SK-N-SH (cell line): ENCODE measurements at regions not wholly inside any gene's neighbourhood (a gene's known extent, or its start where the extent isn't known, plus 50 kb on each side); places are given as distances from the start of the nearest gene placed in this dataset.

Experiments used
- CTCF ChIA-PET: fragments of 300-600, 350-600 bp; formaldehyde crosslinking; extraction: SDS; loops from one replicate; lab custom pipeline; 2021; lab: Yijun Ruan, JAX
- POLR2A ChIA-PET: fragments of 350-600 bp; sonication (Branson Sonifier 250); formaldehyde crosslinking; extraction: SDS; loops from one replicate; lab custom pipeline; 2020; ENCODE audit warnings: antibody characterized with exemption, inconsistent platforms; lab: Yijun Ruan, JAX
- DNase-seq: peaks from one replicate; pipeline ENCODE4 v3.0.0; 2012
- H2AFZ ChIP-seq: fragments of 200-600 bp; sonication (generic); 2 replicates; pipeline ENCODE4 v1.8.1; 2016; ENCODE audit warnings: antibody characterized with exemption, mild to moderate bottlenecking, low read depth
- H3F3A ChIP-seq: fragments of 200-600 bp; sonication (generic); replicated peaks from 2 replicates; pipeline ENCODE3; 2016; ENCODE audit warnings: antibody characterized with exemption, mild to moderate bottlenecking; ENCODE audit not compliant: insufficient read depth
- H3K27ac ChIP-seq, 2 experiments: fragments of 200-500 bp in 1 of 2; fragments of 200-600 bp in 1 of 2; sonication (Bioruptor generic) in 1 of 2; sonication (generic), shearing (Covaris generic) in 1 of 2; 2 replicates each; pipeline versions ENCODE4 v1.5.1 to v1.6.1; 2014 to 2016; ENCODE audit warnings: low read depth in 2 of 2, inconsistent platforms in 1 of 2, low read length in 1 of 2, mild to moderate bottlenecking in 1 of 2, mixed read lengths in 1 of 2
- H3K27me3 ChIP-seq: fragments of 200-600 bp; sonication (generic), shearing (Covaris generic); 2 replicates; pipeline ENCODE4 v1.6.1; 2016; ENCODE audit warnings: mixed run types; ENCODE audit not compliant: insufficient read depth
- H3K36me3 ChIP-seq, 2 experiments: fragments of 200-500 bp in 1 of 2; fragments of 200-600 bp in 1 of 2; sonication (Bioruptor generic) in 1 of 2; sonication (generic) in 1 of 2; replicated peaks in 1 of 2; 2 replicates each; pipeline versions ENCODE3 to v1.5.1; 2014 to 2016; ENCODE audit warnings: low read length in 1 of 2, mild to moderate bottlenecking in 1 of 2; ENCODE audit not compliant: insufficient read depth in 2 of 2, control insufficient read depth in 1 of 2
- H3K4me1 ChIP-seq, 2 experiments: fragments of 200-500 bp in 1 of 2; fragments of 200-600 bp in 1 of 2; sonication (Bioruptor generic) in 1 of 2; sonication (generic), shearing (Covaris generic) in 1 of 2; 2 replicates each; pipeline versions ENCODE4 v1.5.1 to v1.6.1; 2014 to 2016; ENCODE audit warnings: low read depth in 1 of 2, low read length in 1 of 2, mixed run types in 1 of 2; ENCODE audit not compliant: insufficient read depth in 2 of 2, control insufficient read depth in 1 of 2
- H3K4me2 ChIP-seq: fragments of 200-600 bp; sonication (generic), shearing (Covaris generic); 2 replicates; pipeline ENCODE4 v1.6.1; 2017; ENCODE audit warnings: mixed run types
- H3K4me3 ChIP-seq, 2 experiments: fragments of 200-500 bp in 1 of 2; fragments of 200-600 bp in 1 of 2; sonication (Bioruptor generic) in 1 of 2; sonication (generic), shearing (Covaris generic) in 1 of 2; 2 replicates each; pipeline versions ENCODE4 v1.5.1 to v1.8.1; 2014 to 2016; ENCODE audit warnings: low read depth in 2 of 2, inconsistent platforms in 1 of 2, low read length in 1 of 2, mild to moderate bottlenecking in 1 of 2, mixed read lengths in 1 of 2, moderate library complexity in 1 of 2
- H3K79me2 ChIP-seq: fragments of 200-600 bp; sonication (generic); 2 replicates; pipeline ENCODE4 v1.8.1; 2017; ENCODE audit warnings: mild to moderate bottlenecking; ENCODE audit not compliant: insufficient read depth
- H3K9ac ChIP-seq: fragments of 200-600 bp; sonication (generic); 2 replicates; pipeline ENCODE4 v1.6.1; 2017; ENCODE audit warnings: mixed run types
- H3K9me2 ChIP-seq: fragments of 200-600 bp; sonication (generic); 2 replicates; pipeline ENCODE4 v1.6.1; 2017; ENCODE audit warnings: mixed run types
- H3K9me3 ChIP-seq: fragments of 200-600 bp; sonication (generic); 2 replicates; pipeline ENCODE4 v1.6.1; 2017; ENCODE audit warnings: mixed run types, mild to moderate bottlenecking, moderate library complexity
- H4K20me1 ChIP-seq: fragments of 200-600 bp; sonication (generic); 2 replicates; pipeline ENCODE4 v1.6.1; 2017; ENCODE audit warnings: mild to moderate bottlenecking, mixed run types; ENCODE audit not compliant: insufficient read depth
- CHD2 ChIP-seq: fragments of 150-350 bp; IDR thresholded peaks from 2 replicates; pipeline ENCODE4 v1.6.1; 2018; ENCODE audit warnings: low read length; ENCODE audit not compliant: partially characterized antibody
- EP300 ChIP-seq, 2 experiments: IDR thresholded peaks; 2 replicates each; pipeline versions ENCODE4 v1.4.0 to v1.6.1; 2012; ENCODE audit warnings: borderline replicate concordance in 1 of 2, low read depth in 1 of 2, low read length in 1 of 2
- FOSL2 ChIP-seq: IDR thresholded peaks from 2 replicates; pipeline ENCODE4 v1.4.0; 2012; ENCODE audit warnings: low read depth, mild to moderate bottlenecking, moderate library complexity, borderline replicate concordance
- FOXJ3 ChIP-seq: sonication (generic); formaldehyde crosslinking; IDR thresholded peaks from 2 replicates; pipeline ENCODE4 v1.5.1; 2020; ENCODE audit warnings: mild to moderate bottlenecking, missing genetic modification reagents
- GATA2 ChIP-seq: sonication (generic); formaldehyde crosslinking; IDR thresholded peaks from 2 replicates; pipeline ENCODE4 v1.5.0; 2020; ENCODE audit warnings: mild to moderate bottlenecking, missing genetic modification reagents
- IRF3 ChIP-seq: fragments of 150-350 bp; IDR thresholded peaks from 2 replicates; pipeline ENCODE4 v1.6.1; 2016; ENCODE audit warnings: mild to moderate bottlenecking, low read depth, low read length
- POLR2AphosphoS5 ChIP-seq: IDR thresholded peaks from 2 replicates; pipeline ENCODE4 v1.6.1; 2012; ENCODE audit warnings: low read depth, low read length
- RCOR1 ChIP-seq: fragments of 150-350 bp; IDR thresholded peaks from 2 replicates; pipeline ENCODE4 v1.6.1; 2017; ENCODE audit warnings: antibody characterized with exemption, low read length
- RXRA ChIP-seq: IDR thresholded peaks from 2 replicates; pipeline ENCODE4 v1.4.0; 2012; ENCODE audit warnings: low read depth, mild to moderate bottlenecking, borderline replicate concordance
- TCF12 ChIP-seq: IDR thresholded peaks from 2 replicates; pipeline ENCODE4 v1.4.0; 2012
- USF2 ChIP-seq: fragments of 150-350 bp; IDR thresholded peaks from 2 replicates; pipeline ENCODE4 v1.6.1; 2017; ENCODE audit warnings: antibody characterized with exemption, low read length, low read depth, borderline replicate concordance
- YY1 ChIP-seq: IDR thresholded peaks from 2 replicates; pipeline ENCODE4 v1.4.0; 2012; ENCODE audit warnings: low read depth, mild to moderate bottlenecking
- WGBS: methylation state at CpG from one replicate; pipeline ENCODE4 v1.1.6; 2017; ENCODE audit warnings: low lambda C conversion rate; 5-methylcytosine and 5-hydroxymethylcytosine counted together
- TF ChIP-seq, protein P1 (sequence below): IDR thresholded peaks from 2 replicates; pipeline ENCODE4 v1.6.1; 2012; ENCODE audit warnings: mild to moderate bottlenecking, low read depth, low read length, moderate library complexity

DNA sequence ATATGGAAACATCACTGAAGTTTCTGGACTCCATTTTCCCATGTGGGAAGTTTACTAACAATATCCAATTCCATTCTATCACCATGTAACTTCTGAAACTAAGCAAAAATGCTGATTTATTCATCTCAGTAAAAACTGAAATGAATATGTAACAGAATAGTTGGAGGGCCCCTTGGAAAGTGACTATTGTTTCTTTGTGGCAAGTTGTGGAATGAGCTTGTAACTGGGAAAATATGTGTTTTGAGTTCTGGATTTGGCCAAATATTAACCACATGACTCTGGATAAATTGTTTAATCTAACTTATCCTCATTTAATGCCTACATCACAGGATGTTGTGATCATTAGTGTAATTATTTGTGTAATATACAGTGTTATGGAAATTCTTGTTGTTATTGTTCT lies 619.3 kb downstream of the TLE4 start (continued):
- TF ChIP-seq, protein P1, sequence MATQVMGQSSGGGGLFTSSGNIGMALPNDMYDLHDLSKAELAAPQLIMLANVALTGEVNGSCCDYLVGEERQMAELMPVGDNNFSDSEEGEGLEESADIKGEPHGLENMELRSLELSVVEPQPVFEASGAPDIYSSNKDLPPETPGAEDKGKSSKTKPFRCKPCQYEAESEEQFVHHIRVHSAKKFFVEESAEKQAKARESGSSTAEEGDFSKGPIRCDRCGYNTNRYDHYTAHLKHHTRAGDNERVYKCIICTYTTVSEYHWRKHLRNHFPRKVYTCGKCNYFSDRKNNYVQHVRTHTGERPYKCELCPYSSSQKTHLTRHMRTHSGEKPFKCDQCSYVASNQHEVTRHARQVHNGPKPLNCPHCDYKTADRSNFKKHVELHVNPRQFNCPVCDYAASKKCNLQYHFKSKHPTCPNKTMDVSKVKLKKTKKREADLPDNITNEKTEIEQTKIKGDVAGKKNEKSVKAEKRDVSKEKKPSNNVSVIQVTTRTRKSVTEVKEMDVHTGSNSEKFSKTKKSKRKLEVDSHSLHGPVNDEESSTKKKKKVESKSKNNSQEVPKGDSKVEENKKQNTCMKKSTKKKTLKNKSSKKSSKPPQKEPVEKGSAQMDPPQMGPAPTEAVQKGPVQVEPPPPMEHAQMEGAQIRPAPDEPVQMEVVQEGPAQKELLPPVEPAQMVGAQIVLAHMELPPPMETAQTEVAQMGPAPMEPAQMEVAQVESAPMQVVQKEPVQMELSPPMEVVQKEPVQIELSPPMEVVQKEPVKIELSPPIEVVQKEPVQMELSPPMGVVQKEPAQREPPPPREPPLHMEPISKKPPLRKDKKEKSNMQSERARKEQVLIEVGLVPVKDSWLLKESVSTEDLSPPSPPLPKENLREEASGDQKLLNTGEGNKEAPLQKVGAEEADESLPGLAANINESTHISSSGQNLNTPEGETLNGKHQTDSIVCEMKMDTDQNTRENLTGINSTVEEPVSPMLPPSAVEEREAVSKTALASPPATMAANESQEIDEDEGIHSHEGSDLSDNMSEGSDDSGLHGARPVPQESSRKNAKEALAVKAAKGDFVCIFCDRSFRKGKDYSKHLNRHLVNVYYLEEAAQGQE: no peak
- no peak for TF ChIP-seq FOSL2
- TF ChIP-seq TCF12: no peak
- no peak for TF ChIP-seq IRF3
- TF ChIP-seq RXRA: no peak

GRCh38 chr9:80188579-80188978 lies 616.8 kb downstream of the TLE4 start:
- H3K79me2 ChIP-seq: no peaks in the 10 kb centered on the region
- H3K9me3 ChIP-seq: no peaks in the 10 kb centered on the region
- H4K20me1 ChIP-seq: no peaks in the 10 kb centered on the region
- H3F3A ChIP-seq: no peaks in the 10 kb centered on the region
- no peaks in the 10 kb centered on the region for H3K36me3 ChIP-seq
- no peaks in the 10 kb centered on the region for H3K9me2 ChIP-seq
- no peak overlapping the region for H3K27ac ChIP-seq
- TF ChIP-seq POLR2AphosphoS5: no peak
- TF ChIP-seq TCF12: no peak
- TF ChIP-seq, protein P1: no peak
- TF ChIP-seq CHD2: no peak
- no peak for TF ChIP-seq IRF3
- TF ChIP-seq FOXJ3 (CRISPR knock-in tag): no peak
- TF ChIP-seq GATA2 (CRISPR knock-in tag): no peak
- TF ChIP-seq YY1: no peak
- TF ChIP-seq EP300 (IDR thresholded peaks at IDR 0.05; ENCODE audit: borderline replicate concordance in 1 of 2, low read depth in 1 of 2, low read length in 1 of 2): no peak
- TF ChIP-seq RCOR1: no peak
- TF ChIP-seq USF2: no peak
- CTCF ChIA-PET: interaction anchor here (1.3 kb wide), 1 partner anchor 13 kb away, joined by 5 read pairs; no protein-coding TSS in a partner anchor
- no peak overlapping the region for H3K9ac ChIP-seq
- WGBS: 41% methylated on average over 4 of the region's 4 CpGs
- H3K4me3 ChIP-seq: no peak overlapping the region
- DNase-seq: no peak
- H2AFZ ChIP-seq: no peak overlapping the region
- no peak overlapping the region for H3K4me2 ChIP-seq
- no peaks in the 10 kb centered on the region; a peak in 1 of 4 replicates for H3K4me1 ChIP-seq
- no peaks in the 10 kb centered on the region for H3K27me3 ChIP-seq
- POLR2A ChIA-PET: no interaction called here
